ENCODE measurements at regions not wholly inside any gene's neighbourhood (a gene's known extent, or its start where the extent isn't known, plus 50 kb on each side); places are given as distances from the start of the nearest gene placed in this dataset.

DNA sequence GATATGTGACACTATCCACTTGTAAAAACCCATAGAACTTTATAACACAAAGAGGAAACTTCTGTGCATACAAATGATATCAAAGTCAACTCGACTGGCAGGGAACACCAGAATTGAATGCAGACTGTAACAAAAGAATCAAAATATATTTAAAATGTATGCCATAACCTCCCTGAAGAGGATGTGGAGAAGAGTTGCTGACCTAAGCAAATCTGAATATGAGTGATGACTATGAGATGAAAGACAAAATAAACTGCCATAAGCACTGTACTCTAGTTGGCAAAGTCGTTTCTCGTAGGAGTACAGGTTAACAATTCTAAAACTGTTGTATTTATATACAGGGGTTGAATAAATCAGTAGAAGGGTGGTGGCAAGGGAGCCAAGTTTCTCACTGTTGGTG, 482.1 kb downstream of the OCA2 start:
- no peak overlapping the region for H3K27ac Mint-ChIP-seq
- H3K9me3 Mint-ChIP-seq, result 0 out of 2 replicates have a peak, but pooled peaks cover 10% of the 10 kb centered on the region
- H3K27me3 Mint-ChIP-seq (ENCODE audit: low read depth), result no peaks in the 10 kb centered on the region
- no peaks in the 10 kb centered on the region for H3K36me3 Mint-ChIP-seq
- H3K4me3 Mint-ChIP-seq, result no peak overlapping the region
- ATAC-seq, result no peak
- DNase-seq (ENCODE audit: low spot score), result no peak
- no peaks in the 10 kb centered on the region for H3K4me1 Mint-ChIP-seq
- ChIA-PET POLR2A (no interaction called here), CTCF (no interaction called here)
- TF ChIP-seq ERG (CRISPR knock-in tag; IDR thresholded peaks at IDR 0.05), result no peak
- no peak for TF ChIP-seq ZNF232 (CRISPR knock-in tag; IDR thresholded peaks at IDR 0.05)

DNA sequence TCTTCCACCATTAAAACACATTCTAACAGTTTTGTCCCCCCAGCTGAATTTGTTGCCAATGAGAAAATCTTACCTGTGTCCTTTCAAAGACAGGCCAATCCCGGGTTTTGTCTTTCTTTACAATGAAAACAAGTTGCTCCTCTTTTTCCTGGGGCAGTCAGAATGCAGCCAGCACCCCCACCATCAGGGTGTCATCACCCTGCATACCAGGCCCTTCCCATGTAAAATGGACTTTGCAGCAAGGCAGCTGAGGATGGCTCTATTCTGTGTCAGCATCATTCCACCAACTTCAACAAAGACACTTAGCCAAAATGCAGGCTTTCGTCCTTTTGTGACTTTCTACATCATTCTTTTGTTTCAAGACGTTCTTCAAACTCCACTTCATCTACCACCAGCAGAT, 490.9 kb downstream of the OCA2 start:
- H3K9me3 Mint-ChIP-seq, result peaks cover 54% of the 10 kb centered on the region
- ATAC-seq, result no peak
- peaks cover 28% of the 10 kb centered on the region for H3K36me3 Mint-ChIP-seq
- no peak for TF ChIP-seq TCF7 (CRISPR knock-in tag; IDR thresholded peaks at IDR 0.05; ENCODE audit: low read depth)
- TF ChIP-seq ZNF423 (CRISPR knock-in tag; IDR thresholded peaks at IDR 0.05), result no peak
- TF ChIP-seq, protein P1, sequence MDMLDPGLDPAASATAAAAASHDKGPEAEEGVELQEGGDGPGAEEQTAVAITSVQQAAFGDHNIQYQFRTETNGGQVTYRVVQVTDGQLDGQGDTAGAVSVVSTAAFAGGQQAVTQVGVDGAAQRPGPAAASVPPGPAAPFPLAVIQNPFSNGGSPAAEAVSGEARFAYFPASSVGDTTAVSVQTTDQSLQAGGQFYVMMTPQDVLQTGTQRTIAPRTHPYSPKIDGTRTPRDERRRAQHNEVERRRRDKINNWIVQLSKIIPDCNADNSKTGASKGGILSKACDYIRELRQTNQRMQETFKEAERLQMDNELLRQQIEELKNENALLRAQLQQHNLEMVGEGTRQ (CRISPR knock-in tag; IDR thresholded peaks at IDR 0.05), result no peak
- no peak for TF ChIP-seq E2F5 (CRISPR knock-in tag; IDR thresholded peaks at IDR 0.05)
- TF ChIP-seq GRHL2 (CRISPR knock-in tag; IDR thresholded peaks at IDR 0.05; ENCODE audit: insufficient replicate concordance, severe bottlenecking), result no peak
- no peak for TF ChIP-seq ELF4 (CRISPR knock-in tag; IDR thresholded peaks at IDR 0.05; ENCODE audit: low read depth)
- no peak for TF ChIP-seq ZNF671 (CRISPR knock-in tag; IDR thresholded peaks at IDR 0.05)
- no peak for TF ChIP-seq FOXP4 (CRISPR knock-in tag; IDR thresholded peaks at IDR 0.05)
- TF ChIP-seq, protein P2, sequence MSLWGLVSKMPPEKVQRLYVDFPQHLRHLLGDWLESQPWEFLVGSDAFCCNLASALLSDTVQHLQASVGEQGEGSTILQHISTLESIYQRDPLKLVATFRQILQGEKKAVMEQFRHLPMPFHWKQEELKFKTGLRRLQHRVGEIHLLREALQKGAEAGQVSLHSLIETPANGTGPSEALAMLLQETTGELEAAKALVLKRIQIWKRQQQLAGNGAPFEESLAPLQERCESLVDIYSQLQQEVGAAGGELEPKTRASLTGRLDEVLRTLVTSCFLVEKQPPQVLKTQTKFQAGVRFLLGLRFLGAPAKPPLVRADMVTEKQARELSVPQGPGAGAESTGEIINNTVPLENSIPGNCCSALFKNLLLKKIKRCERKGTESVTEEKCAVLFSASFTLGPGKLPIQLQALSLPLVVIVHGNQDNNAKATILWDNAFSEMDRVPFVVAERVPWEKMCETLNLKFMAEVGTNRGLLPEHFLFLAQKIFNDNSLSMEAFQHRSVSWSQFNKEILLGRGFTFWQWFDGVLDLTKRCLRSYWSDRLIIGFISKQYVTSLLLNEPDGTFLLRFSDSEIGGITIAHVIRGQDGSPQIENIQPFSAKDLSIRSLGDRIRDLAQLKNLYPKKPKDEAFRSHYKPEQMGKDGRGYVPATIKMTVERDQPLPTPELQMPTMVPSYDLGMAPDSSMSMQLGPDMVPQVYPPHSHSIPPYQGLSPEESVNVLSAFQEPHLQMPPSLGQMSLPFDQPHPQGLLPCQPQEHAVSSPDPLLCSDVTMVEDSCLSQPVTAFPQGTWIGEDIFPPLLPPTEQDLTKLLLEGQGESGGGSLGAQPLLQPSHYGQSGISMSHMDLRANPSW (CRISPR knock-in tag; conservative IDR thresholded peaks at IDR 0.05; ENCODE audit: low read depth), result no peak
- no peak for TF ChIP-seq ZSCAN18 (CRISPR knock-in tag; IDR thresholded peaks at IDR 0.05)
- TF ChIP-seq NFATC4 (CRISPR knock-in tag; IDR thresholded peaks at IDR 0.05), result no peak
- TF ChIP-seq ZNF317 (CRISPR knock-in tag; IDR thresholded peaks at IDR 0.05; ENCODE audit: borderline replicate concordance, low read depth), result no peak
- no peak for TF ChIP-seq ZNF232 (CRISPR knock-in tag; IDR thresholded peaks at IDR 0.05)
- TF ChIP-seq CTCF (IDR thresholded peaks at IDR 0.05), result no peak
- H3K27ac Mint-ChIP-seq, result no peak overlapping the region
- no peak overlapping the region for H3K4me3 Mint-ChIP-seq
- POLR2A ChIA-PET, result no interaction called here
- H3K4me1 Mint-ChIP-seq, result no peaks in the 10 kb centered on the region
- H3K27me3 Mint-ChIP-seq (ENCODE audit: low read depth), result no peaks in the 10 kb centered on the region
- CTCF ChIA-PET, result no interaction called here
- DNase-seq (ENCODE audit: low spot score), result no peak

Measured in WTC11 (cell line).